ENCODE measurements at regions not wholly inside any gene's neighbourhood (a gene's known extent, or its start where the extent isn't known, plus 50 kb on each side); places are given as distances from the start of the nearest gene placed in this dataset.

DNA sequence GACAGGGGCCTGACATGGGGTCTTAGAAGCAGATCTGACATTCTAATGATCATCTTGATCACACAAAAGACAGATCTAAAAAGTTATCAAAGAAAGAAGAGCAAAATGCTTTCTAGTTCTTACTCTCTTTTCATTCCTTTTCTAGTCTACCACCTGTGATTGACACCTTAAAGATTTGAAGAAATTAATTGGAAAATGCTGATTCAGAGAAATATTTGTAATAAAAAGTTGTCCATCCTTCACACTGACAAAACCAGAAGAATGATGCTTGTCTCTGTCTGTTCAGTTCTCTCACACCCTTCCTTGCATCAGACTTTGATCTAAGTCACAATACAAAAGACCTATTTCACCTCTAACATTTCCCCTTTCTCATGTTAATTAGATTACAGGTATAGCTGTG lies 182.4 kb downstream of the RAP2A start:
- no peak for TF ChIP-seq POLR2AphosphoS5 (IDR thresholded peaks at IDR 0.05; ENCODE audit: low read depth, low read length)
- no peak for TF ChIP-seq SIN3A (IDR thresholded peaks at IDR 0.05; ENCODE audit: borderline replicate concordance, insufficient read depth, low read length)
- no peak for TF ChIP-seq TAF1 (IDR thresholded peaks at IDR 0.05; ENCODE audit: borderline replicate concordance, insufficient read depth, low read length)
- no peak for TF ChIP-seq FOXP2 (optimal IDR thresholded peaks at IDR 0.05; ENCODE audit: borderline replicate concordance, extremely low read depth, extremely low read length, insufficient read depth)
- TF ChIP-seq REST (IDR thresholded peaks at IDR 0.05; ENCODE audit: insufficient read depth in 1 of 2, low read depth in 2 of 2, low read length in 2 of 2): no peak

DNA sequence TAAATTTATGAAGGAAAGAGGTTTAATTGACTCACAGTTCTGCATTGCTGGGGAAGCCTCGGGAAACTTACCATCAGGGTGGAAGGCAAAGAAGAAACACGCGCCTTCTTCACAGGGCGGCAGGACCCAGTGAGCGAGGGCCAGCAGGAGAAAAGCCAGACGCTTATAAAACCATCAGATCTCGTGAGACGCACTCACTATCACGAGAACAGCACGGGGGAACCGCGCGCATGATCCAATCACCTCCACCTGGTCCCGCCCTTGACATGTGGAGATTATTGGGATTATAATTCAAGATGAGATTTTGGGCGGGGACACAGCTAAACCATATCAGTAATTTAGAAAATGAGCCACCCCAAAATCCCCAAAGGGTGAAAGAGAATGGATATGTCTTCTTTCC lies 187.1 kb downstream of the RAP2A start:
- no peak for TF ChIP-seq TAF1 (IDR thresholded peaks at IDR 0.05; ENCODE audit: borderline replicate concordance, insufficient read depth, low read length)
- TF ChIP-seq SIN3A (IDR thresholded peaks at IDR 0.05; ENCODE audit: borderline replicate concordance, insufficient read depth, low read length): no peak
- TF ChIP-seq POLR2AphosphoS5 (IDR thresholded peaks at IDR 0.05; ENCODE audit: low read depth, low read length): no peak
- TF ChIP-seq REST (IDR thresholded peaks at IDR 0.05; ENCODE audit: insufficient read depth in 1 of 2, low read depth in 2 of 2, low read length in 2 of 2): no peak
- no peak for TF ChIP-seq FOXP2 (optimal IDR thresholded peaks at IDR 0.05; ENCODE audit: borderline replicate concordance, extremely low read depth, extremely low read length, insufficient read depth)

GRCh38 chr13:97621631-97622030 lies 187.7 kb downstream of the RAP2A start:
- TF ChIP-seq REST (IDR thresholded peaks at IDR 0.05; ENCODE audit: insufficient read depth in 1 of 2, low read depth in 2 of 2, low read length in 2 of 2) (no peak), TAF1 (IDR thresholded peaks at IDR 0.05; ENCODE audit: borderline replicate concordance, insufficient read depth, low read length) (no peak), SIN3A (IDR thresholded peaks at IDR 0.05; ENCODE audit: borderline replicate concordance, insufficient read depth, low read length) (no peak), POLR2AphosphoS5 (IDR thresholded peaks at IDR 0.05; ENCODE audit: low read depth, low read length) (no peak), FOXP2 (optimal IDR thresholded peaks at IDR 0.05; ENCODE audit: borderline replicate concordance, extremely low read depth, extremely low read length, insufficient read depth) (no peak)

- no peak for TF ChIP-seq FOXP2 (optimal IDR thresholded peaks at IDR 0.05; ENCODE audit: borderline replicate concordance, extremely low read depth, extremely low read length, insufficient read depth)
- TF ChIP-seq POLR2AphosphoS5 (IDR thresholded peaks at IDR 0.05; ENCODE audit: low read depth, low read length): no peak
- no peak for TF ChIP-seq SIN3A (IDR thresholded peaks at IDR 0.05; ENCODE audit: borderline replicate concordance, insufficient read depth, low read length)
- no peak for TF ChIP-seq TAF1 (IDR thresholded peaks at IDR 0.05; ENCODE audit: borderline replicate concordance, insufficient read depth, low read length)
- TF ChIP-seq REST (IDR thresholded peaks at IDR 0.05; ENCODE audit: insufficient read depth in 1 of 2, low read depth in 2 of 2, low read length in 2 of 2): no peak
Measured at GRCh38 chr13:97627566-97627965, 193.6 kb downstream of the RAP2A start.

Measured in PFSK-1 (cell line).